ENCODE measurements at regions not wholly inside any gene's neighbourhood (a gene's known extent, or its start where the extent isn't known, plus 50 kb on each side); places are given as distances from the start of the nearest gene placed in this dataset.

DNA sequence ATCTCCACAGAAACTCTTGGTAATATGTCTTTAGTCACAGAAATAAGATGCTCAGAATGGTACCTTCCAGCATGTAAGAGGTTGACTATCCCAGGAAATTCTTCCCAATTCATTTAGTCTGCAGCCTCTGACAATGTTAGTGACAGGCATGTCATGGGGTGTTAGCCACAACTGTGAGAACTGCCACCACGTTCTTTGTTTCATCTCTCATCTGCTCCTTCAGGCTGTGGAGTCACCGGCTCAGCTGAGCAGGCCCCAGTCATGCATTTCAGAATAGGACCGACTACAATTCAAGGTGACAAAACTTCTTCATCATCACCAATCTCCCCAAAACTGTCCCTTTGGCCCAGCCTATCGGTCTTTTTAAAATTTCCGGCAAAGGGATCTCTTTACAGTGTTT lies 167.5 kb downstream of the AKAIN1 start:
- TF ChIP-seq, protein P1, sequence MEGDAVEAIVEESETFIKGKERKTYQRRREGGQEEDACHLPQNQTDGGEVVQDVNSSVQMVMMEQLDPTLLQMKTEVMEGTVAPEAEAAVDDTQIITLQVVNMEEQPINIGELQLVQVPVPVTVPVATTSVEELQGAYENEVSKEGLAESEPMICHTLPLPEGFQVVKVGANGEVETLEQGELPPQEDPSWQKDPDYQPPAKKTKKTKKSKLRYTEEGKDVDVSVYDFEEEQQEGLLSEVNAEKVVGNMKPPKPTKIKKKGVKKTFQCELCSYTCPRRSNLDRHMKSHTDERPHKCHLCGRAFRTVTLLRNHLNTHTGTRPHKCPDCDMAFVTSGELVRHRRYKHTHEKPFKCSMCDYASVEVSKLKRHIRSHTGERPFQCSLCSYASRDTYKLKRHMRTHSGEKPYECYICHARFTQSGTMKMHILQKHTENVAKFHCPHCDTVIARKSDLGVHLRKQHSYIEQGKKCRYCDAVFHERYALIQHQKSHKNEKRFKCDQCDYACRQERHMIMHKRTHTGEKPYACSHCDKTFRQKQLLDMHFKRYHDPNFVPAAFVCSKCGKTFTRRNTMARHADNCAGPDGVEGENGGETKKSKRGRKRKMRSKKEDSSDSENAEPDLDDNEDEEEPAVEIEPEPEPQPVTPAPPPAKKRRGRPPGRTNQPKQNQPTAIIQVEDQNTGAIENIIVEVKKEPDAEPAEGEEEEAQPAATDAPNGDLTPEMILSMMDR (IDR thresholded peaks at IDR 0.05; ENCODE audit: low read depth, low read length): no peak
- no peak for TF ChIP-seq EZH2phosphoT487 (IDR thresholded peaks at IDR 0.05; ENCODE audit: low read depth)
